ENCODE measurements at regions not wholly inside any gene's neighbourhood (a gene's known extent, or its start where the extent isn't known, plus 50 kb on each side); places are given as distances from the start of the nearest gene placed in this dataset.

- TF ChIP-seq CTCF (conservative IDR thresholded peaks at IDR 0.05; ENCODE audit: low read depth, low read length): no peak
- no peak overlapping the region for H3K4me3 ChIP-seq (ENCODE audit: low read depth, low read length)
- DNase-seq (ENCODE audit: low read depth): no peak
These were observed 508.5 kb upstream of the SLIT2 start for GRCh38 chr4:19743115-19743638.

GRCh38 chr4:19739101-19739651 lies 512.5 kb upstream of the SLIT2 start:
- H3K4me3 ChIP-seq (ENCODE audit: low read depth, low read length): peak overlapping the region; percentile 30
- peak; percentile 97 for DNase-seq (ENCODE audit: low read depth)
- no peak for TF ChIP-seq CTCF (conservative IDR thresholded peaks at IDR 0.05; ENCODE audit: low read depth, low read length)

DNA sequence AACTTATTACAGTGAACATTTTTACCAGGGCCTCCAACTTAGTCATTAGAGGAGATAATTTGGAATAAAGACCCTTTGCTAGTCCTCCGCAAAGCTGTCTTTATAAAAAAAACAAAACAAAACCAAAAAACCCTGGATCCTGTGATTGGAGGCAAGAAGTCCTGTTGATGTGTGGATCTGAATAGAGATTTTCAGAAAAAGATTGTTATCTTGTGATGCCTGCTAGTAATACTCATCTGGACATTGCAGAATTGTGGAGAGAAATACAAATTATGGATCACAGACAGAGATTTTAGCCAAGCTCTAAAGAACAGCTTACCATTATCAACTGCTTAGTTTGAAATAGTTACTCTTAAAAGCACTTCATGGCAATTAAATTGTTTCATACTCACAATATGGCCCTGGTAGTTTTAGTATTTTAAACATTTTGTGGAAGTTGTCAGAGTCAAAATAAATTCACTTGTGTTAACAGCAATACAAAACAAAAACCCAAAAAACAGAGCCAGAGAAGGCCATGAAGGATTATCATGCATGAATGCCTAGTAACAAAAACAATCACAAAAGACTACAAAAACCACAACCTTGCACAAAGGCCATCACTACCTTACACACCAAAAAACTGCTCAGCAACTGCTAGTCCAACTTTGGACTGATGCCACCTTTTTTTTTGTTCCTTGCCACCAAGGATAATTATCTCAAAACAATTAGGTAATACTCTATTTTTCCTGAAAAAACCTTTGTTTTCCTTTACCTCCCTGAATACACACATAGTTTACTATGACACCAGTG lies 514.5 kb upstream of the SLIT2 start:
- H3K4me3 ChIP-seq (ENCODE audit: low read depth, low read length): no peak overlapping the region
- no peak for TF ChIP-seq CTCF (conservative IDR thresholded peaks at IDR 0.05; ENCODE audit: low read depth, low read length)
- no peak for DNase-seq (ENCODE audit: low read depth)

GRCh38 chr4:19735012-19735411 lies 516.7 kb upstream of the SLIT2 start:
- no peak overlapping the region for H3K4me3 ChIP-seq (ENCODE audit: low read depth, low read length)
- TF ChIP-seq CTCF (conservative IDR thresholded peaks at IDR 0.05; ENCODE audit: low read depth, low read length): no peak
- DNase-seq (ENCODE audit: low read depth): peak; percentile 65

DNA sequence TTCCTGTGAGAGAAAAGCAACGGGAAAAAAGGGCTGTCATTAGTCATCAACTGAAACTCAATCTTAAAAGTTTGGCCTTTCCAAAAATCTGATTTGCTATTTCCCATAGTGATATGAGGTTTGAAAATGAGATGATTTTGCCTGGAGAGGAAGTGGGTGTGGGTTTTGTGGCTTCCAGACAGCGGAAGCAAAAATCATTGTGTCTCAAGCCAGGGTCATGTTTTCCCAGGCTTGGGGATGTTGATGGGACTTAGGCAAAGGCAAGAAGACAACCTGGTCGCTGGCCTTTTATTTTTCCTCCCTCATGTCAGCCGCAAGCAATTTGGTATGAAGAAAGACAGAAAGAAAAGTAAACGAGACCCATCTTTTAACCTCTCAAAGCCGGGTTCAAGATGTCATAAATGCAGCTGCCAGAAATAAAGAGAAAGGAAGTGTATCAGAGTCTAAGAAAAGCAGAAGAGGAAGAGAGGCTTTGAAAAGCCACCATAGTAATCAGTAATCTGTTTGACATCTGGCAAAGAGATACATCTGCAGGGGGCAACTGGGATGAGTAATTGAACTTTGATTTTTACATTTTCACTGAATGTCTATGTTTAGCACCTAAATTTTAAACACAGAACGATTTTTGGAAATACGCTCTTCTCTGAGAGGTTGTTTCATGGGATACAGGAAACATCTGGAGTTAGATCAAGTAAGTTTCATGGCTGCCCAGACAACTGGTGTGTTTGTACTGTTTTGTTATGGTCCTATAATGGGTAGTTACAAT lies 521.6 kb upstream of the SLIT2 start:
- no peak overlapping the region for H3K4me3 ChIP-seq (ENCODE audit: low read depth, low read length)
- DNase-seq (ENCODE audit: low read depth): peak; percentile 59
- no peak for TF ChIP-seq CTCF (conservative IDR thresholded peaks at IDR 0.05; ENCODE audit: low read depth, low read length)

DNA sequence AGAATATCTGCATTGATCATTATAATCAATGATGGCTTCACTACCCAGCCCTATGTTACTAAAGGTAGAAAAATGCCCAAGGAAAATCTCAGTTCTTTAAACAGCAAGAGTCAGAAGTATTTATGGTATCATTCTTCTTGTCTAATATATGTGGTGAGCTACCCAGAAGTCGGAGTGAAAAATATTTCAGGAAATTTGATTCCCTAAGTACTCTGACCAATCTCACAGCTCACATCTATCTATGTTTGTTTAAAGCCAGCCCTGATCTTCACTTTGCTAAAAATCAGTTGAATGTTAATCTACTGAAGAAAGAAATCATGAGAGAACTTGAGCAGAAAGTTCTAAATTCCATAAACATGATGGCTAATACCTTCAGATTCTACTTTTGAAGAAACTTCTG lies 522.9 kb upstream of the SLIT2 start:
- no peak for TF ChIP-seq CTCF (conservative IDR thresholded peaks at IDR 0.05; ENCODE audit: low read depth, low read length)
- DNase-seq (ENCODE audit: low read depth): peak; percentile 80
- no peak overlapping the region for H3K4me3 ChIP-seq (ENCODE audit: low read depth, low read length)

Measured in choroid plexus epithelial cell (primary cell).